DOHH2 (cell line): ENCODE measurements at regions not wholly inside any gene's neighbourhood (a gene's known extent, or its start where the extent isn't known, plus 50 kb on each side); places are given as distances from the start of the nearest gene placed in this dataset.

Experiments
- H3F3A ChIP-seq: fragments of 200-600 bp; sonication (generic), shearing (Covaris generic); 2 replicates; pipeline ENCODE4 v1.6.0; 2016; ENCODE audit warnings: antibody characterized with exemption, mild to moderate bottlenecking; ENCODE audit not compliant: control insufficient read depth, insufficient read depth
- H3K27ac ChIP-seq: fragments of 200-600 bp; sonication (generic); 2 replicates; pipeline ENCODE4 v1.5.1; 2014; ENCODE audit warnings: low read depth, mild to moderate bottlenecking, low read length, moderate library complexity
- H3K27me3 ChIP-seq: fragments of 200-600 bp; sonication (generic); 2 replicates; pipeline ENCODE4 v1.6.1; 2014; ENCODE audit warnings: mild to moderate bottlenecking, low read length, mixed read lengths; ENCODE audit not compliant: control insufficient read depth
- H3K36me3 ChIP-seq: fragments of 200-600 bp; sonication (generic); 2 replicates; pipeline ENCODE4 v1.6.1; 2014; ENCODE audit warnings: mild to moderate bottlenecking, low read length, moderate library complexity, mixed read lengths; ENCODE audit not compliant: control insufficient read depth
- H3K4me1 ChIP-seq: fragments of 200-600 bp; sonication (generic); 2 replicates; pipeline ENCODE4 v1.6.1; 2014; ENCODE audit warnings: mild to moderate bottlenecking, low read length, mixed read lengths; ENCODE audit not compliant: control insufficient read depth
- H3K4me2 ChIP-seq: fragments of 200-600 bp; sonication (generic); 2 replicates; pipeline ENCODE4 v1.6.0; 2014; ENCODE audit warnings: mild to moderate bottlenecking, low read length, moderate library complexity
- H3K4me3 ChIP-seq: fragments of 200-600 bp; sonication (generic); 2 replicates; pipeline ENCODE4 v1.5.1; 2014; ENCODE audit warnings: mild to moderate bottlenecking, low read length, mixed read lengths
- H3K79me2 ChIP-seq: fragments of 200-600 bp; sonication (generic); 2 replicates; pipeline ENCODE4 v1.6.1; 2014; ENCODE audit warnings: mild to moderate bottlenecking, low read length, mixed read lengths; ENCODE audit not compliant: control insufficient read depth
- H3K9me2 ChIP-seq: fragments of 200-600 bp; sonication (generic); replicated peaks from 2 replicates; pipeline ENCODE4 v1.6.1; 2014; ENCODE audit warnings: mild to moderate bottlenecking, low read length, mixed read lengths; ENCODE audit not compliant: control insufficient read depth
- H3K9me3 ChIP-seq: fragments of 200-600 bp; sonication (generic); 2 replicates; pipeline ENCODE4 v1.6.1; 2014; ENCODE audit warnings: antibody characterized with exemption, low read length, mixed read lengths; ENCODE audit not compliant: control insufficient read depth, insufficient read depth
- H4K20me1 ChIP-seq: fragments of 200-600 bp; sonication (generic); 2 replicates; pipeline ENCODE4 v1.6.0; 2014; ENCODE audit warnings: low read depth, mild to moderate bottlenecking, antibody characterized with exemption, low read length, moderate library complexity; ENCODE audit not compliant: control insufficient read depth, insufficient read depth
- CTCF ChIP-seq: fragments of 200-600 bp; sonication (generic); IDR thresholded peaks from one replicate; pipeline ENCODE4 v1.5.1; 2014; ENCODE audit warnings: antibody characterized with exemption, mild to moderate bottlenecking, low read depth, low read length; ENCODE audit not compliant: poor library complexity, severe bottlenecking
- EZH2phosphoT487 ChIP-seq: fragments of 200-600 bp; sonication (generic); IDR thresholded peaks from 2 replicates; pipeline ENCODE4 v1.6.1; 2017; ENCODE audit warnings: borderline replicate concordance, mild to moderate bottlenecking, antibody characterized with exemption, low read length, moderate library complexity, mixed read lengths

GRCh38 chr19:29014857-29015436 is 198.0 kb downstream of the UQCRFS1 start:
- TF ChIP-seq CTCF = no peak
- TF ChIP-seq EZH2phosphoT487 = no peak
- H3K9me2 ChIP-seq = no peaks in the 10 kb centered on the region
- no peak overlapping the region for H3K4me2 ChIP-seq
- H3K4me3 ChIP-seq = no peak overlapping the region
- no peaks in the 10 kb centered on the region for H3K9me3 ChIP-seq
- H3K27me3 ChIP-seq = no peaks in the 10 kb centered on the region
- H3K4me1 ChIP-seq = no peaks in the 10 kb centered on the region
- no peaks in the 10 kb centered on the region for H3K79me2 ChIP-seq
- no peaks in the 10 kb centered on the region for H3F3A ChIP-seq
- H4K20me1 ChIP-seq = no peaks in the 10 kb centered on the region
- H3K27ac ChIP-seq = no peak overlapping the region
- no peaks in the 10 kb centered on the region for H3K36me3 ChIP-seq

DNA sequence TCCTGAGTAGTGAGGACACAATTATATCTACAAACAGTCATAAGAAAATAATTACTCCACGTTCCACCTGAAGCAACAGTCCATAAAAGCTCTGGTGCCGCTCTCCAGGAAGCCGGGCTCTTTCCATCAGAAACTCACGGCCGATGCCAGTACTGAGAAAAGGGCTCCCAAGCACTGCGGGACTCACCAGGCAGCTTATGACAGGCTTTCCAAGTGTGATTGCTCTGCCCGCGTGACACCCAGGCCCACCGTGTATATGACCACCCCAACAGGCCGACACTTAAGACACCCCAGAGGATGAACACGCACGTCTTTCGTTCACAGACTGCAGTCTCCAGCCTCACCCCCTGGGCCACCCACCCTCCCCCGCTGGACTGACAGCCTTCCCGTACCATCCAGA is 199.0 kb downstream of the UQCRFS1 start:
- Histone ChIP-seq H3K27ac (no peak overlapping the region), H4K20me1 (no peaks in the 10 kb centered on the region), H3K9me3 (no peaks in the 10 kb centered on the region), H3K36me3 (no peaks in the 10 kb centered on the region), H3K79me2 (no peaks in the 10 kb centered on the region), H3K27me3 (no peaks in the 10 kb centered on the region), H3K4me1 (no peaks in the 10 kb centered on the region), H3K4me2 (no peak overlapping the region), H3F3A (no peaks in the 10 kb centered on the region), H3K9me2 (no peaks in the 10 kb centered on the region), H3K4me3 (no peak overlapping the region)
- no peak for TF ChIP-seq EZH2phosphoT487
- TF ChIP-seq CTCF = no peak

DNA sequence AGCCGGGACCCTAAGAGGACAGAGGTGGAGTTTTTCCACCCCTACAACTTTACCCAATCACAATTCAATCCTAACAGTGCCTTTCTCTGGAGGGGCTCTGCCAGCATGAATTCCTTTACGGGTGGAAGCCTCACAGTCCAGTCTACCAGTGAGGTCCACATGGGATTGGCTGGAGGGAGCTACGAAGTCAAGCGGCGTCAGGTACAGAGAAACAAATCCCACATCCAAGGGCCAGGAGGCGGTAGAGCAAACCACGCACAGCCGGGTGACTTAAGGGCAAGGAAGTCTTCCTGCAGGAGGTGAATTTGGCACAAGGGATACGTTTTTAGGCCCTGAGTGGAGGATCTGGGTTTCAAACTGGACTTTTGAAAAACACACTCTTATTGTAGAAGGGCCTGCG is 199.6 kb downstream of the UQCRFS1 start:
- TF ChIP-seq EZH2phosphoT487 = no peak
- no peak for TF ChIP-seq CTCF
- no peak overlapping the region for H3K4me2 ChIP-seq
- no peaks in the 10 kb centered on the region for H3K36me3 ChIP-seq
- no peak overlapping the region for H3K4me3 ChIP-seq
- no peaks in the 10 kb centered on the region for H3K4me1 ChIP-seq
- H3K79me2 ChIP-seq = no peaks in the 10 kb centered on the region
- no peaks in the 10 kb centered on the region for H3K9me3 ChIP-seq
- no peaks in the 10 kb centered on the region for H3K27me3 ChIP-seq
- H3F3A ChIP-seq = no peaks in the 10 kb centered on the region
- no peaks in the 10 kb centered on the region for H4K20me1 ChIP-seq
- H3K9me2 ChIP-seq = no peaks in the 10 kb centered on the region
- no peak overlapping the region for H3K27ac ChIP-seq
